HG02885 (cell line): ENCODE measurements at regions not wholly inside any gene's neighbourhood (a gene's known extent, or its start where the extent isn't known, plus 50 kb on each side); places are given as distances from the start of the nearest gene placed in this dataset.
"Not testable (repeated sequence)": the region's sequence is repeated elsewhere in the genome, so short reads cannot be mapped to it uniquely, and the experiment has no call there.

Experiments used
- ATAC-seq: cut with Tn5 transposase; IDR thresholded peaks from one replicate; pipeline ENCODE4 v1.9.1; 2021; ENCODE audit warnings: mild to moderate bottlenecking; ENCODE audit not compliant: unreplicated experiment, poor library complexity

DNA sequence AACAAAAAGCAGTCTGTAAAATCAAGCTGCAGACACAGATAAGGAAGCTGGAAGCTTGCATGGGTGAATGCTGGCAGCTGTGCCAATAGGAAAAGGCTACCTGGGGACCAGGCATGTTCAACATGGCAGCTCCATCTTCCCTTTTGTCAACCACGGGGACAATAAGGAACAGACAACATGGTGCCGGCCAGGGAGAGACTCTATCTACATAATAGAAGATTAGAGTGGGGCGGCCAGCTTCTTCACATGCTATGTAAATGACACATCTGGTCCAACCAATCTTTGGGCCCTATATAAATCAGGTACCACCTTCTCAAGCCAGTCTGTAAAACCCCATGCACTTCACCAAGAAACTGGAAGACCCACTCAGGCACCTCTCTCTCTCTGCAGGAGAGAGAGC is 157.6 kb downstream of the SUDS3 start:
- ATAC-seq: no peak

DNA sequence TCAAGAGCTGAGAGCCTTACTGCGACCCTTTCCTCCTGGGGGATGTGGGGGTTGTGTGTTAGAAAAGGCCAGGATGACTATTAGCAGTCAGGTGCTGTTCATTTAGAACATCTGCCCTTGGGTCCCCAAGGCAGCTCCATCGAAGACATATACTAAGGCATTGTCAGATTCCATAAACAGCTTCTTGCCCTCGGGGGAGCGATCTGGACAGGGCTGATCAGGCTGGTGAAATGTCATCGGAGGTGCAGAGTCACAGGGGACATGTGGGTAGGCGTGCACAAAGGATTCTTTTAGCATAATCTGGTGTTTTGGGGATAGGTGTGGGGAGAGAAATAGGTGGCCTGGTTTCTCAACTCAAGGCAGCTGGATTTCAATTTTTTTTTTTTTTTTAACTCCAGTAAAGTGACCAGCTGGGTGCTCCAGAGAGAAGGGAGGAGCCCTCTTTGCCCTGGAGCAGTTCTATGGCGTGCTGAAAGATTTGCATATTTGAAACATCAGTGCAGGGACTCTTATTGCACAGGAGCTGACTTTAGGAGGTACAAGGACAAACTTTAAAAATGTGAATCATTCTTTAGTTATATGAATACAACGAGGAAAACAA is 160.1 kb downstream of the SUDS3 start:
- no peak for ATAC-seq

DNA sequence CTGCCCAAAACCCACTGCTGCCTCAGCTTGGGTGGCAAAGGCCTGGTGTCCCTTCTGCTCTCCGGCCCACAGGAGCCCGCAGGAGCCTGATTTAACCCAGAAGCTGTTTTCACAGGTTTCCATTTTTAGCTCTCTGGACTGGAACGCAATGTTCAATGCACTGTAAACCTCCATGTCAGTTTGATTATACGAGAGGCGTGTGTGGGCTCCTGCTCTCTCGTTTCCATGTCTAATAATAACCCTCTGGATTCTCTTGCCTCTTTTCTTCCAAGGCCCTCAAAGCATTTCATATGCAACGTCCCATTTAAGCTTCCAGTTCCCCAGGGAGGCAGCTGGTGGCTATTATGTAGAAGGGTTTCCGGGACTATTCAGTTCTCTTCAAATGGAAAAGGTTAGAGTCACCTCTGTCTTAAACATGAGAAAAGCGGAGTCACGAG is 161.1 kb downstream of the SUDS3 start:
- no peak for ATAC-seq

DNA sequence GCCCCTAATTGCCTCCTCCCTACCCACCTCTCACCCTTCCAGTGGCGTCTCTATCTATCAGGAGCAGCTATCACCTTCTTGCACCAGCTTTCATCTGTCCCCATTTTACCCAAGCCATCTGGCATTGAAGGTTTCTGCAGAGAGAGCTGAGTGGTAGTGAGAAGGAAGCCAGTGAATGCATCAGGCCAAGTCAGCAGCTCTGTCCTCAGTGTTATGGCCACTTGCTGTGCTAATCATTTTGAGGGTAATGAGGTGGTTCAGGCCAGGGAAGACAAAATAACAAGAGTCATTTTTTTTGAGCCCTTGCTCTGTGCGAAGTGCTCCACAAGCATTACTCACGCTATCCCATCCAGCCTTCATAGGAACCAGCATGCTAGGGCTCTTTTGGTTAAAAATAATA is 164.7 kb downstream of the SUDS3 start:
- ATAC-seq: no peak

DNA sequence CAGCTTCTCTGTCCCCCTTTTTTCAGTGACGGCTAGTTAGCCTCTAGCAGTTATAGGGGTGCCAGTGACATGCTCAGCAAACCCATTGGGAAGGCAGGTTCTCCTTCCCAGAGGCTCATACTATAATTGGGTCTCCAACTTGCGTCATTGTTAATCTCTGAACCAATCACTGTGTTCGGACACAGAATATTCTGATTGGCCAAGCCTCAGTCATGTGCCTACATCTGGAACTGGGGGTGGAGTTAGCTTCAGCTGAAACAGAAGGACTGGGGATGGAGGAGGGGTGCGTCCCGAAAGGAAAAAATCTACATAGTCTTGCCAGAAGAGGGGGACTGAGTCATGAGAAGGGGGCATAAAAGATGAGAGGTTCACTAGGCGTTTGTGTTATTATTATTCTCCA is 165.6 kb downstream of the SUDS3 start:
- ATAC-seq: no peak

DNA sequence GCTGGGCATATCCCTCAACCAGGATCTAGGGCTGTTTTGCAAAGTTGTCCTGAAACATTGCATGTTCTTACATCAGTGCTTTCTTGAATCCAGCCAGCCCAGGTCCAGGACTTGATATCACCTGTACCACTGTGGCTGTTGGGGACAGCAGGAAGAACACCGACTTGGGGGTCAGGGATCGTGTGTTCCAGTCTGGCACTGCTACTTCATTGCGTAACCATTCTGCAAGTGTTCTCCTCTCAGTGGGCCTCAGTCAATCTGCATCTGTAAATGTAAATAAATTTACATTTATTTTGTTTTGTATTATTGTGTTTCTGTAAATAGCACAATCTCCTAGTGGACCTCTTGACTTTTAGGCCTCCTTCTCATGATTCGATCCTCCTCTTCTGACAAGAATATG is 167.3 kb downstream of the SUDS3 start:
- no peak for ATAC-seq

DNA sequence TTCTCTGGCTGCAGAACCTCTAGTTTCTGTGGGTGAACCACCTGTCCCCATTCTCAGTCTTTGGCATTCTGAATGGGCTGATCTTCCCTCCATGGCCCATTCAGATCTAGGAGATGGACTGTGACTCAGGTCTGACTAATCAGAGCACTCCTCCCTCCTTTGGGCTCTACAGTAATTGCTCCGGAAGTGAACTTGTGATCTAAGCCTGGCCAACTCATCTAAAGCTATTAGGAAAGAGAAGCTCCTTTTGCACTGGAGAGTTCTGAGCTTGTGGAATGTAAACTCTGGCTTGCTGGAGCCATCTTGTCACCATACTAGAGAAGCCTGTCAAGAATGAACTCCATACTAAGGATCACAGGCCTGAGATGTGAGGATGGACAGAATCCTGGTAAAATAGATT is 168.2 kb downstream of the SUDS3 start:
- no peak for ATAC-seq

DNA sequence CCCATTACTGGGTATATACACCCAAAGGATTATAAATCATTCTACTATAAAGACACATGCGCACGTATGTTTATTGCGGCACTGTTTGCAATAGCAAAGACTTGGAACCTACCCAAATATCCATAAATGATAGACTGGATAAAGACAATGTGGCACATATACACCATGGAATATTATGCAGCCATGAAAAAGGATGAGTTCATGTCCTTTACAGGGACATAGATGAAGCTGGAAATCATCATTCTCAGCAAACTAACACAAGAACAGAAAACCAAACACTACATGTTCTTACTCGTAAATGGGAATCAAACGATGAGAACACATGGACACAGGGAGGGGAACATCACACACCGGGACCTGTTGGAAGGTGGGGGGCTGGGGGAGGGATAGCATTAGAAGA is 171.3 kb downstream of the SUDS3 start:
- not testable (repeated sequence) for ATAC-seq

DNA sequence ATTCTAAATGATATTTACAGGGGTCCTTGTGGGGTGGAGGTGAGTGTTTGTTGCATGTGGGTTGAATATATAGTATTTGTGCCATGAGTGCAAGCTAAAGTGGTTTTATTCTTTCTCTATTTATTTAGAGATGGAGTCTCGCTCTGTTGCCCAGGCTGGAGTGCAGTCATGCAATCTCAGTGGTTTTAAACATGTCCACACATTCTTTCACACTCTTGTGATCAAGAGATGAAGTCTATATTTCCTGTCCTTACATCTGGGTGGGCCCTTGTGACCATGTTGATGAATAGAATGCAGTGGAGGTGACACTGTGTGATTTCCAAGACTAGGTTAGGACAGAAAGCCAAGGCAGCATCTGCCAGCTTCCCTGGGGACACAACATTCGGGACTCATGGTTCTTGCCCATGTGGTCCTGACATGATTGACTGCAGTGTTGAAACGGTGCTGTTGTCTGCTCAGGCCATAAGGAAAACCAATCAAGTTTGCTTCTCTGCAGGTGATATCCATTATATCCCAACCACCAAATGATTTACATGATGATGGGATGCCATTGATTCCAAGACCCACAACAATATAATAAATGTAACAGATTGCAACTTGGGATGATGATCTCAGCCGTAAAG is 172.6 kb downstream of the SUDS3 start:
- ATAC-seq: no peak

DNA sequence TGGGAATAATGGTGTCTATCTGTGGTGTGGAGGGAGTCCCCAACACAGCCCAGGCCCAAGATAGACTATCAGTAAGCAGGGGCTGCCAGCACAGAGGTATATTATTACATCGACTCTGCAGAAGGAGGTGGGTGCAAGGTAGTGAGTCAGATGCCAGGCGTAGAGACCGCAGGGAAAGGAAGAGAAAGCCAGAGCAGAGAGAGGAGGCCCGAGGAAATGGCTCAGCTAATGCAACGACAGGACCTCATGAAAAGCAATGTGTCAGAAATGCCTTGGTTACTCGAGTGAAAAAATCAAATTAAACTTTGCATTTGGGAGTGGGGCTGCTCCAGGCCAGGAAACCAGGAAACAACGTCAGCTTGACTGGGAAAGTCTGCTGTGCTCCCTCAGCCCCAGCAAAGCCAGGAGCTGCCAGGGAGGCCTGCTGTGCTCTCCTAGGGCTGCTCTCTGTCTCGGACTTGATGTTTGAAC is 173.2 kb downstream of the SUDS3 start:
- ATAC-seq: no peak

DNA sequence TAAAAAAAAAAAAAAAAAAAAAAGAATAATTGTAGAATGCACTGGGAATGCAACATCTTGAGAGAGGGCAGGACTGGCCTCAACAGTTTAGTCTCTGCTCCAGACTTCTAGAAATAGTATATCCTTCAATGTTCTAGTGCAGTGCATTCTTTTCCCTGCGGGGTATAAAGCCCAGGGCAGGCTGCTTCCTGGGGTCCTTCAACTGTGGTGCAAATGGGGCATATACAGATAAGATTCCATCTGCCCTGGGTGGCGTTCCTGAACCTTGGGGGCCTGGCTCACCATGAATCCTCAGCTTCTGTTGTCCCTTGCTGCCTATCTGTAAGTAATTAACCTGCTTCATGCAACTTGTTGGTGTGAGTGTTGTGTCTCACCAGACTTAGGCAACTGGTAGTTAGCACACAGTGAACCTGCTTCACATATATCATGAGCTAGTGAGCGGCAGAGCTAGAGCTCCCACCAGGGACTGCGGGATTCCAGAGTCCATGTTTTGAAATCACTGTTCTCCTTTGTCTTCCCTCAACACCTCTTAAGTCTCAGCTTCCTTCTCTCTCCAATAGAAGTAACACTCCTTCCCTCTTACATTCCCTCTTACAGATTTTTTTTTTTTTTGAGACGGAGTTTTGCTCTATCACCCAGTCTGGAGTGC is 177.6 kb downstream of the SUDS3 start:
- ATAC-seq: no peak

DNA sequence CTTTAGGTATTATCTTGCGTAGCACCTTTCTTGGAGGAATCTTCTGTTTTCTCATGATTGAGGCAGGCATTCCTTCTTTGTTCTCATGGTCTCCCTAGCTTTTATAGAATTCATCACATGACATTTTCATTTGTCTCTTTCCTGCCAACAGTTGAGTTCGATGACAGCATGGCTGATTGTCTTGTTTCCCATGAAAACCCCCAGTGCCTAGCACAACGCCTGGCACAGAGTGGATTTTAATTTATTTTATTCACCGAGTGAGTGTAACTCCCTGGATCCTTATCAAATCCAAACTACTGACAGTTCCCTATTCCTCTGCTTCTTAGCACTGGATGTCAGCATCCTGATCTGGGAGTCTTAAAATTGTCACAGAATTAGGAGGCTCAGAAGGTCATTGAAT is 182.6 kb downstream of the SUDS3 start:
- no peak for ATAC-seq

DNA sequence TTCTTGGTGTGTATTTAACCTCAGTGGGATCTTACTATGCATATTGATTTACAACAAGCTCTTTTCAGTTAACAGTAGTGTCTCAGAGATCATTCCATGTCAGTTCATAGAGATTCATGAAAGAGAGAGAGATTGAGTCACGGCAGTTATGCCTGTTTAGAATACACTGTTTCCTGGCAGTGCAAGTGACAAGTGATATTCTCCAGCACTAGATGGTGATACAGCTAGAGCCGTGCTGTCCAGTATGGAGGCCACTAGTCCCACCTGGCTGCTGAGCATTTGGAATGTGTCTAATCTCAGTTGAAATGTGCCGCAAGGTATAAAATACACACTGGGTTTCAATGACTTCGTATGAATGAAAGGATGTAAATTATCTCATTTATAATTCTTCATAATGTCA is 184.4 kb downstream of the SUDS3 start:
- no peak for ATAC-seq

DNA sequence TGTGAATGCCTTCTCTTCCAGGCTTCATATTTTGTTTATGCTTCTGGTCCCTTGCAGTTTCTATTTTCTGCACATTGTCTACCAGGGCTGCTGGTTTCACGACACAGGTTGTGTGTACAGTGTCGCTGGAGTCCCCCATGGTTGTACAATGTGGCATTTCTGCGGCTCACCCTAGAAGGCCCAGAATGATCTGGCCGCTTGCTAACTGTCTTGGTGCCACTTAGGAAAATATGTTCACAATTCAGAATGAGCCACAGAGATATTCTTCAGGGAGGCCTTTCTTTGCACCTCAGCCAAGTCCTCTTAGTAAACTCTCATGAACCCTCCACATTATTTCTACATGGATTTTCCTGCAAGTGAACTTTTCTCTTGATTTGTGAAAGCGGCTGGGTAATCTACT is 195.4 kb downstream of the SUDS3 start:
- ATAC-seq: no peak

DNA sequence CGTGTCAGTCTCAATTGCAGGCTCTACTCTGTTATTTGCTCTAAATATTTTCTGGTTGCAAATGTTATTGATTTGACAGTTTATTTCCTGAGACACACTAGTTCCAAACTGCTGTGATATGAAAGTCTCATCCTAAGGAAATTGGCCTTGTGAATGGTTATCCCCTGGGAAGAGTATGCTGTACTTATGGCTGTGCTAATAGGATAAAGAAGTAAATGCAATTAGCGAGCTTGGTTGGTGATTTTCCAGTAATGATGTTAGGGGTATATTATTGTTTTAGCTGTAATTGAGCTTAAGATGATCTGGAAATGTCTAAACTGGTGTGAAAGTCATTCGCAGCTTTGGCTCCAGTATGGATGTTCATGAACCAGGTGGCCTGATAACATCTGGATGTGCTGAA is 197.9 kb downstream of the SUDS3 start:
- ATAC-seq: no peak

DNA sequence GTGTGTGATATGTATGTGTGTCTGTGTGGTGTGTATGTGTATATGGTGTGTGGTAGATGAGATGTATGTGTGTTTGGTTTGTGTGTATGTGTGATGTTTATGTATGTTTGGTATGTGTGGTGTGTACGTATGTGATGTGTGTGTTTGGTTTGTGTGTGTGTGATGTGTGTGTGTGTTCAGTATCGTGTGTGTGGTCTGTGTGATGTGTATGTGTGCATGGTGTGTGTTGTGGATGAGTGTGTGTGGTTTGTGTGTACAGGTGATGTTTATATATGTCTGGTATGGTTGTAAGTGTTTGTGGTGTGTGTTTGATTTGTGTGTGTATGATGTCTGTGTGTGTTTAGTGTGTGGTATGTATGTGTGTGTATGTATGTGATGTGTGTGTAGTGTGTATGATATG is 199.4 kb downstream of the SUDS3 start:
- ATAC-seq: no peak

DNA sequence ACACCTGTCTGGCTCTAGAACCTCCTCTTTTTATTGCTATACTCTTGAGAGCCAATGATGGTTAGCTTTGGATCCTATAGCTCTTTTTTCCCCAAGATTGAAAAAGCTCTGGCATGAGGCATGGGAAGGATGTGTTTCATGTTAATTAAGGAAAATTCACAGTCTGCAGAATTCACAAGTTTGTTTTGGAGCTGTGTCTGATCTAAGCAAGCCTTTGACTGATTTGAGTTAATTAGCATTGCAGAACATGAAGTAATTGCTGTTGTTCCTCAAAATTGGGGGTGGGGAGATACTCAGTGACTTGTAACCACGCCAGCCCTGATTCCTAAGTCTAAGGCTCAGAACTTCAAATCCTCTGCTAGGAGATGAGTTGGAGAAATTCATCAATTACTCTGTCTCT is 205.0 kb downstream of the SUDS3 start:
- ATAC-seq: no peak

DNA sequence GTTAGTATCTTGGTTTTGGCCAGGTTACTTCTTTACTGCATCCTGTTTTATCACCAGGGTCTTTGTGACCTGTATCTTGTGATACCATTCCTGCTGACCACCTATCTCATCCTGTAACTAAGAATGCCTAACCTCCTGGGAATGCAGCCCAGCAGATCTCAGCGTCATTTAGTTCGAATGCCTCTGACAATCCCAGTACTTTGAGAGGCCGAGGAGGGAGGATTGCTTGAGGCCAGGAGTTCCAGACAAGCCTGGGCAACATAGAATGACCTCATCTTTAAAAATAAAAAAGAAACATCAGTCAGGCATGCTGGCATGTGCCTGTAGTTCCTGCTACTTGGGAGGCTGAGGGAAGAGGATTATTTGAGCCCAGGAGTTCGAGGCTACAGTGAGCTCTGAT is 206.5 kb downstream of the SUDS3 start:
- no peak for ATAC-seq

DNA sequence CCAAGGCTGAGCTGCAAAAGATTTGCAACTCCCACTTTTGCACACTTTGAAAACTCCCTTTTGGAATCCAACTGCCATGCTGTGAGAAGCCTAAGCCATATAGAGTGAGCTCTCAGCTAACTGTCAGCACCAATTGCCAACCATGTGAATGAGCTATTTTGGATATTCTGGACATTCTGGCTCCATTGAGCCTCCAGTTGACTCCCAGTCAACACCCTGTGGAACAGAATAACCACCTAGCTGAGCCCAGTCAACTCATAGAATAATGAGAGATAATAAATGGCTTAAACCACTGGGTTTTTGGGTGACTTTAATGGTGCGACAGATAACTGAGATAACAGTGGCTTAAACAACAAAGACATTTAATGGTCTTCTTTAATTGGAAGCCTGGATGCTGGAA is 210.1 kb downstream of the SUDS3 start:
- ATAC-seq: no peak

DNA sequence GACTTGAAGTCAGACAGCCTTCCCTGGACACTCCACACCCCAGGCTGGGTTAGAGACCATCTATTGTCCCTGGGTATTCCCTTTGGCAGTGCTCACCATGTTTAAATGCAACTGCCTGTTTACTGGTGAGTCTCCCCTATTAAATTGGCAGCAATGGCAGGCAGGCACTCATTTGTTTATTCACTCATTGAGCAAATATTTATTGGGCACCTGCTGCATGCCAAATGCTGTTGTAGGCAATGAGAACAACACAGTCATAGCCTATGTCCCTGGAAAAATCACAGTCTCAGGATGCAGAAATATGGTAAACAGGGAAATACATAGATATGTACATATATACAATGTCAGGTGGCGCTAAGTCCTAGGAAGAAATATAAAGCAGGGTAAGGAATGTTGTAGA is 212.8 kb downstream of the SUDS3 start:
- ATAC-seq: no peak

DNA sequence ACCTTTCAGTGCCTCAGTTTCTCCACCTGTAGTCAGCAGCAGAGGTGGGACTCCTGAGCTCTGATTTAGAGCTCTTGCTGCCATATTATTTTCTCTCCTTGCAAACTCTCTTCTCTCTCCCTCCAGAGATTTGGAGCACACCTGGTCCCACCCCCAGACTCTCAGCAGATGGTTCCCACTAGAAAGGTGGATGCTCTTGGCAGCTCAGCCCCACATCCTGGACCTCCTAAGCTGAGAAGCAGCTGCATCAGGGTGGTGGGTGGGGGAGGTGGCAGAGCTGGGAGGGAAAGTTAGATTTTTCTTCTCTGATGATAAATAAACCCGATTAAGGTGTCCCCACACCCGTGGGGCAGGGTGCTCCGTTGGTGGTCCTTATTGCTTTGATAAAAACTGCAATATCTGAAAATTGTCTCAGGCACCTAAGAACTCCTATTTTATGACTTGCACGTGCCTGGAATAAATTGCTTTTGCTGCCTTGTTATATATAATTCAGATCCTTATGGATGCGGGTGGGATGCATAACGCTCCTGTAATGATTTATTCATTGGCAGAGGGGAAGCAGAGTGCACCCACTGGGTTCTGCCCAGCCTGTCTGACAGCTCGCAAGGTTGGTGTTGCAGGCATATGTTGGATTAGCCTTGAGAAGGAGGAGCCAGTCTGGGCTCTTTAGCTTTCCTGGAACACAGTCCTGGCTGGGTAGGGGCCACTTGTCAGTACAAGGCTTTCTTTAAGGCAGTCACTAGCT is 214.2 kb downstream of the SUDS3 start:
- ATAC-seq: no peak
